ENCODE measurements at regions not wholly inside any gene's neighbourhood (a gene's known extent, or its start where the extent isn't known, plus 50 kb on each side); places are given as distances from the start of the nearest gene placed in this dataset.

GRCh38 chr7:52842202-52842900, 193.1 kb upstream of the POM121L12 start:
- TF ChIP-seq, protein P1, sequence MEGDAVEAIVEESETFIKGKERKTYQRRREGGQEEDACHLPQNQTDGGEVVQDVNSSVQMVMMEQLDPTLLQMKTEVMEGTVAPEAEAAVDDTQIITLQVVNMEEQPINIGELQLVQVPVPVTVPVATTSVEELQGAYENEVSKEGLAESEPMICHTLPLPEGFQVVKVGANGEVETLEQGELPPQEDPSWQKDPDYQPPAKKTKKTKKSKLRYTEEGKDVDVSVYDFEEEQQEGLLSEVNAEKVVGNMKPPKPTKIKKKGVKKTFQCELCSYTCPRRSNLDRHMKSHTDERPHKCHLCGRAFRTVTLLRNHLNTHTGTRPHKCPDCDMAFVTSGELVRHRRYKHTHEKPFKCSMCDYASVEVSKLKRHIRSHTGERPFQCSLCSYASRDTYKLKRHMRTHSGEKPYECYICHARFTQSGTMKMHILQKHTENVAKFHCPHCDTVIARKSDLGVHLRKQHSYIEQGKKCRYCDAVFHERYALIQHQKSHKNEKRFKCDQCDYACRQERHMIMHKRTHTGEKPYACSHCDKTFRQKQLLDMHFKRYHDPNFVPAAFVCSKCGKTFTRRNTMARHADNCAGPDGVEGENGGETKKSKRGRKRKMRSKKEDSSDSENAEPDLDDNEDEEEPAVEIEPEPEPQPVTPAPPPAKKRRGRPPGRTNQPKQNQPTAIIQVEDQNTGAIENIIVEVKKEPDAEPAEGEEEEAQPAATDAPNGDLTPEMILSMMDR (IDR thresholded peaks at IDR 0.05): no peak
- no peak for TF ChIP-seq POLR2AphosphoS5 (IDR thresholded peaks at IDR 0.05)
